K562 (cell line): ENCODE measurements at regions not wholly inside any gene's neighbourhood (a gene's known extent, or its start where the extent isn't known, plus 50 kb on each side); places are given as distances from the start of the nearest gene placed in this dataset.

ENCODE experiments used
- ATAC-seq: fragments of 200-7000 bp; cut with Tn5 transposase; 3 replicates; pipeline ENCODE4 v1.9.1; 2020; ENCODE audit warnings: moderate library complexity
- BruUV-seq: library from RNA; stranded (reverse); fragments of 400-500 nt; replicated peaks from 2 replicates; lab custom pipeline; 2021; lab: Mats Ljungman, UMichigan
- CTCF ChIA-PET: fragments of 300-600 bp; formaldehyde crosslinking; extraction: SDS; loops from one replicate; lab custom pipeline; 2021; ENCODE audit warnings: low intra/inter-chr PET ratio; lab: Yijun Ruan, JAX
- POLR2A ChIA-PET: fragments of 300-600, 350-650 bp; sonication (Branson Sonifier 250); formaldehyde crosslinking; extraction: SDS; loops from one replicate; lab custom pipeline; 2021; ENCODE audit warnings: antibody characterized with exemption, inconsistent platforms; lab: Yijun Ruan, JAX
- DNase-seq, 4 experiments: peaks; one replicate each; pipeline versions ENCODE4 v3.0.0 to v3.0.0-alpha.2; 2011 to 2018; ENCODE audit warnings: low spot score in 3 of 4, mixed read lengths in 3 of 4; ENCODE audit errors: extremely low read depth in 1 of 4
- FAIRE-seq: peaks from 2 replicates; lab custom pipeline; 2011; peaks lifted over from hg19 to GRCh38; lab: Jason Lieb, UNC
- H2AFZ ChIP-seq: 2 replicates; pipeline ENCODE4 v1.6.0; 2011; ENCODE audit warnings: low read depth, low read length, control low read depth, inconsistent platforms
- H3K27ac ChIP-seq: fragments of 200-600 bp; 3 replicates; pipeline ENCODE4 v1.8.0; 2011; ENCODE audit warnings: low read depth, mild to moderate bottlenecking, control low read depth, inconsistent platforms, low read length, moderate library complexity, mixed read lengths; ENCODE audit errors: extremely low read depth
- H3K27me3 ChIP-seq, 2 experiments: fragments of 300-600 bp in 1 of 2; 2 replicates in 1 of 2; 3 replicates in 1 of 2; pipeline versions ENCODE4 v1.6.0 to v1.8.0; 2011; ENCODE audit warnings: inconsistent platforms in 2 of 2, low read length in 2 of 2, mild to moderate bottlenecking in 1 of 2, mixed read lengths in 1 of 2, moderate library complexity in 1 of 2; ENCODE audit not compliant: control insufficient read depth in 2 of 2, insufficient read depth in 2 of 2
- H3K36me3 ChIP-seq: fragments of 300-600 bp; 3 replicates; pipeline ENCODE4 v1.8.0; 2011; ENCODE audit warnings: mild to moderate bottlenecking, low read length, inconsistent platforms; ENCODE audit not compliant: control insufficient read depth, insufficient read depth
- H3K4me1 ChIP-seq, 2 experiments: fragments of 200-600 bp in 1 of 2; replicated peaks in 1 of 2; 2 replicates in 1 of 2; 3 replicates in 1 of 2; pipeline versions ENCODE4 v1.5.1 to v1.8.0; 2011; ENCODE audit warnings: inconsistent platforms in 2 of 2, low read length in 2 of 2, mild to moderate bottlenecking in 1 of 2, mixed read lengths in 1 of 2, moderate library complexity in 1 of 2; ENCODE audit not compliant: control insufficient read depth in 2 of 2, insufficient read depth in 2 of 2
- H3K4me2 ChIP-seq: 2 replicates; pipeline ENCODE4 v1.6.1; 2011; ENCODE audit warnings: low read length, control low read depth, inconsistent platforms, mixed read lengths; ENCODE audit not compliant: insufficient read depth
- H3K4me3 ChIP-seq: fragments of 200-600 bp; sonication (generic), shearing (Covaris generic); 2 replicates; pipeline ENCODE4 v1.5.1; 2016; ENCODE audit warnings: control low read depth, inconsistent platforms
- H3K79me2 ChIP-seq: fragments of 200-600 bp; 3 replicates; pipeline ENCODE4 v1.8.0; 2011; ENCODE audit warnings: low read length, inconsistent platforms; ENCODE audit not compliant: control insufficient read depth, insufficient read depth
- H3K9ac ChIP-seq, 2 experiments: 2 replicates each; pipeline versions ENCODE4 v1.6.0 to v1.6.1; 2011; ENCODE audit warnings: low read depth in 2 of 2, low read length in 2 of 2, control low read depth in 1 of 2, inconsistent platforms in 1 of 2, mild to moderate bottlenecking in 1 of 2, mixed read lengths in 1 of 2; ENCODE audit not compliant: insufficient read depth in 1 of 2
- H3K9me1 ChIP-seq: one replicate; pipeline ENCODE4 v1.6.0; 2011; ENCODE audit warnings: inconsistent platforms, mild to moderate bottlenecking, low read length, moderate library complexity; ENCODE audit not compliant: control insufficient read depth, insufficient read depth
- H3K9me3 ChIP-seq: replicated peaks from 2 replicates; pipeline ENCODE4 v1.5.1; 2011; ENCODE audit warnings: low read depth, low read length, inconsistent platforms; ENCODE audit not compliant: control insufficient read depth, insufficient read depth
- H4K20me1 ChIP-seq: replicated peaks from 2 replicates; pipeline ENCODE4 v1.6.1; 2011; ENCODE audit warnings: low read length, inconsistent platforms, mixed read lengths; ENCODE audit not compliant: control insufficient read depth, insufficient read depth
- ASH1L ChIP-seq: fragments of 450-650 bp; IDR thresholded peaks from 2 replicates; pipeline ENCODE4 v1.6.1; 2018; ENCODE audit warnings: borderline replicate concordance, mild to moderate bottlenecking, low read depth; ENCODE audit not compliant: partially characterized antibody
- BMI1 ChIP-seq: fragments of 150-350 bp; IDR thresholded peaks from 2 replicates; pipeline ENCODE4 v1.6.1; 2014; ENCODE audit warnings: low read length
- ZNF384 ChIP-seq: IDR thresholded peaks from 2 replicates; pipeline ENCODE4 v1.6.1; 2012; ENCODE audit warnings: low read depth, low read length, improper control_type of control experiment
- ZNF507 ChIP-seq: conservative IDR thresholded peaks from 2 replicates; pipeline ENCODE4 v1.6.1; 2017; ENCODE audit warnings: missing genetic modification characterization, missing compliant biosample characterization
- ZNF699 ChIP-seq: fragments of 250-450 bp; sonication (Bioruptor Pico); IDR thresholded peaks from 2 replicates; pipeline ENCODE4 v1.8.0; 2021; ENCODE audit warnings: mild to moderate bottlenecking, moderate library complexity; ENCODE audit not compliant: insufficient replicate concordance
- in situ Hi-C: fragments of 300-500 bp; cut with MboI; formaldehyde crosslinking; loops from 4 replicates; pipeline ENCODE4 v1.15.0; 2018; ENCODE audit warnings: inconsistent platforms, mixed read lengths
- intact Hi-C: fragments of 100-400 bp; cut with micrococcal nuclease; formaldehyde crosslinking; loops from 2 replicates; pipeline ENCODE4 v1.14.2; 2022
- TF ChIP-seq, protein P1 (sequence below): fragments of 250-450 bp; sonication (Bioruptor Pico); IDR thresholded peaks from 2 replicates; pipeline ENCODE4 v1.4.0; 2020; ENCODE audit warnings: mild to moderate bottlenecking
- TF ChIP-seq, protein P2 (sequence below): sonication (generic); formaldehyde crosslinking; IDR thresholded peaks from 2 replicates; pipeline ENCODE4 v1.8.0; 2023; ENCODE audit warnings: missing genetic modification reagents, mild to moderate bottlenecking, borderline replicate concordance

GRCh38 chr5:125683669-125684068 lies 739.5 kb upstream of the GRAMD2B start:
- Histone ChIP-seq H3K4me2 (no peak overlapping the region), H4K20me1 (no peaks in the 10 kb centered on the region), H3K27me3 (no peaks in the 10 kb centered on the region), H3K4me3 (no peak overlapping the region), H3K9me1 (no peaks in the 10 kb centered on the region), H3K36me3 (no peaks in the 10 kb centered on the region), H2AFZ (no peak overlapping the region), H3K79me2 (no peaks in the 10 kb centered on the region), H3K27ac (no peak overlapping the region), H3K9ac (no peak overlapping the region), H3K9me3 (no peaks in the 10 kb centered on the region), H3K4me1 (no peaks in the 10 kb centered on the region)
- no peak for FAIRE-seq
- intact Hi-C loops: no loop called here
- CTCF ChIA-PET: no interaction called here
- TF ChIP-seq BMI1: no peak
- no peak for TF ChIP-seq ZNF507 (tag)
- TF ChIP-seq ASH1L: no peak
- no peak for TF ChIP-seq ZNF384
- no peak for TF ChIP-seq ZNF699 (CRISPR knock-in tag)
- TF ChIP-seq, protein P1, sequence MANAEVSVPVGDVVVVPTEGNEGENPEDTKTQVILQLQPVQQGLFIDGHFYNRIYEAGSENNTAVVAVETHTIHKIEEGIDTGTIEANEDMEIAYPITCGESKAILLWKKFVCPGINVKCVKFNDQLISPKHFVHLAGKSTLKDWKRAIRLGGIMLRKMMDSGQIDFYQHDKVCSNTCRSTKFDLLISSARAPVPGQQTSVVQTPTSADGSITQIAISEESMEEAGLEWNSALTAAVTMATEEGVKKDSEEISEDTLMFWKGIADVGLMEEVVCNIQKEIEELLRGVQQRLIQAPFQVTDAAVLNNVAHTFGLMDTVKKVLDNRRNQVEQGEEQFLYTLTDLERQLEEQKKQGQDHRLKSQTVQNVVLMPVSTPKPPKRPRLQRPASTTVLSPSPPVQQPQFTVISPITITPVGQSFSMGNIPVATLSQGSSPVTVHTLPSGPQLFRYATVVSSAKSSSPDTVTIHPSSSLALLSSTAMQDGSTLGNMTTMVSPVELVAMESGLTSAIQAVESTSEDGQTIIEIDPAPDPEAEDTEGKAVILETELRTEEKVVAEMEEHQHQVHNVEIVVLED (CRISPR knock-in tag): no peak
- TF ChIP-seq, protein P2, sequence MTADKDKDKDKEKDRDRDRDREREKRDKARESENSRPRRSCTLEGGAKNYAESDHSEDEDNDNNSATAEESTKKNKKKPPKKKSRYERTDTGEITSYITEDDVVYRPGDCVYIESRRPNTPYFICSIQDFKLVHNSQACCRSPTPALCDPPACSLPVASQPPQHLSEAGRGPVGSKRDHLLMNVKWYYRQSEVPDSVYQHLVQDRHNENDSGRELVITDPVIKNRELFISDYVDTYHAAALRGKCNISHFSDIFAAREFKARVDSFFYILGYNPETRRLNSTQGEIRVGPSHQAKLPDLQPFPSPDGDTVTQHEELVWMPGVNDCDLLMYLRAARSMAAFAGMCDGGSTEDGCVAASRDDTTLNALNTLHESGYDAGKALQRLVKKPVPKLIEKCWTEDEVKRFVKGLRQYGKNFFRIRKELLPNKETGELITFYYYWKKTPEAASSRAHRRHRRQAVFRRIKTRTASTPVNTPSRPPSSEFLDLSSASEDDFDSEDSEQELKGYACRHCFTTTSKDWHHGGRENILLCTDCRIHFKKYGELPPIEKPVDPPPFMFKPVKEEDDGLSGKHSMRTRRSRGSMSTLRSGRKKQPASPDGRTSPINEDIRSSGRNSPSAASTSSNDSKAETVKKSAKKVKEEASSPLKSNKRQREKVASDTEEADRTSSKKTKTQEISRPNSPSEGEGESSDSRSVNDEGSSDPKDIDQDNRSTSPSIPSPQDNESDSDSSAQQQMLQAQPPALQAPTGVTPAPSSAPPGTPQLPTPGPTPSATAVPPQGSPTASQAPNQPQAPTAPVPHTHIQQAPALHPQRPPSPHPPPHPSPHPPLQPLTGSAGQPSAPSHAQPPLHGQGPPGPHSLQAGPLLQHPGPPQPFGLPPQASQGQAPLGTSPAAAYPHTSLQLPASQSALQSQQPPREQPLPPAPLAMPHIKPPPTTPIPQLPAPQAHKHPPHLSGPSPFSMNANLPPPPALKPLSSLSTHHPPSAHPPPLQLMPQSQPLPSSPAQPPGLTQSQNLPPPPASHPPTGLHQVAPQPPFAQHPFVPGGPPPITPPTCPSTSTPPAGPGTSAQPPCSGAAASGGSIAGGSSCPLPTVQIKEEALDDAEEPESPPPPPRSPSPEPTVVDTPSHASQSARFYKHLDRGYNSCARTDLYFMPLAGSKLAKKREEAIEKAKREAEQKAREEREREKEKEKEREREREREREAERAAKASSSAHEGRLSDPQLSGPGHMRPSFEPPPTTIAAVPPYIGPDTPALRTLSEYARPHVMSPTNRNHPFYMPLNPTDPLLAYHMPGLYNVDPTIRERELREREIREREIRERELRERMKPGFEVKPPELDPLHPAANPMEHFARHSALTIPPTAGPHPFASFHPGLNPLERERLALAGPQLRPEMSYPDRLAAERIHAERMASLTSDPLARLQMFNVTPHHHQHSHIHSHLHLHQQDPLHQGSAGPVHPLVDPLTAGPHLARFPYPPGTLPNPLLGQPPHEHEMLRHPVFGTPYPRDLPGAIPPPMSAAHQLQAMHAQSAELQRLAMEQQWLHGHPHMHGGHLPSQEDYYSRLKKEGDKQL: no peak
- no peak for ATAC-seq
- POLR2A ChIA-PET: no interaction called here
- in situ Hi-C loops: no loop called here
- BruUV-seq: no TSS peak
- no peak for DNase-seq
